ENCODE measurements at regions not wholly inside any gene's neighbourhood (a gene's known extent, or its start where the extent isn't known, plus 50 kb on each side); places are given as distances from the start of the nearest gene placed in this dataset.

DNA sequence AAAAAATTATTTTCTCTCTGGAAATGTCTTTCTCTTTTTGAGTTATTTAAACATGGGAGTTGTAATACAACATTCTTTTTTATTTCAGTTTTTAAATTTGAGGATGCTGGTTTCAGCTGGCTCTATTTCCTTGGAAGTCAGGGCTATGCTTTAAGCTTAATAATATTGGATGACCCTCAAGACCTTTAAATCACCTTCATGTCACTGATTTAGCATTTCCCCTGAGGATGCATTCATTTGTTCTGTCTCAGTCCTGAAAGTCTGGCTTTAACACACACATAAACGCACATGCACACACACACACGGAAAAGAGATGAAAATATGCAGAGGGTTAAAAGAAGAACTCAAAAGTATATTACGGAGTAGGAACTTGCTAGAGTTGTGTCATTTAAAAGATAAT lies 260.5 kb downstream of the PTBP2 start:
- H3K4me1 ChIP-seq = no peaks in the 10 kb centered on the region
- TF ChIP-seq POLR2A (IDR thresholded peaks at IDR 0.05) (no peak), POLR2AphosphoS5 (IDR thresholded peaks at IDR 0.05) (no peak)
- TF ChIP-seq, protein P1, sequence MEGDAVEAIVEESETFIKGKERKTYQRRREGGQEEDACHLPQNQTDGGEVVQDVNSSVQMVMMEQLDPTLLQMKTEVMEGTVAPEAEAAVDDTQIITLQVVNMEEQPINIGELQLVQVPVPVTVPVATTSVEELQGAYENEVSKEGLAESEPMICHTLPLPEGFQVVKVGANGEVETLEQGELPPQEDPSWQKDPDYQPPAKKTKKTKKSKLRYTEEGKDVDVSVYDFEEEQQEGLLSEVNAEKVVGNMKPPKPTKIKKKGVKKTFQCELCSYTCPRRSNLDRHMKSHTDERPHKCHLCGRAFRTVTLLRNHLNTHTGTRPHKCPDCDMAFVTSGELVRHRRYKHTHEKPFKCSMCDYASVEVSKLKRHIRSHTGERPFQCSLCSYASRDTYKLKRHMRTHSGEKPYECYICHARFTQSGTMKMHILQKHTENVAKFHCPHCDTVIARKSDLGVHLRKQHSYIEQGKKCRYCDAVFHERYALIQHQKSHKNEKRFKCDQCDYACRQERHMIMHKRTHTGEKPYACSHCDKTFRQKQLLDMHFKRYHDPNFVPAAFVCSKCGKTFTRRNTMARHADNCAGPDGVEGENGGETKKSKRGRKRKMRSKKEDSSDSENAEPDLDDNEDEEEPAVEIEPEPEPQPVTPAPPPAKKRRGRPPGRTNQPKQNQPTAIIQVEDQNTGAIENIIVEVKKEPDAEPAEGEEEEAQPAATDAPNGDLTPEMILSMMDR (IDR thresholded peaks at IDR 0.05) = no peak
- no peak for DNase-seq (ENCODE audit: low spot score in 2 of 2)
- H3K9me3 ChIP-seq = no peaks in the 10 kb centered on the region
- H3K36me3 ChIP-seq = no peaks in the 10 kb centered on the region
- intact Hi-C loops (cut with DNase I; ENCODE audit: low total_unique reads) = no loop called here
- H3K27me3 ChIP-seq = no peaks in the 10 kb centered on the region
- H3K4me3 ChIP-seq = no peak overlapping the region
- H3K27ac ChIP-seq = no peak overlapping the region

DNA sequence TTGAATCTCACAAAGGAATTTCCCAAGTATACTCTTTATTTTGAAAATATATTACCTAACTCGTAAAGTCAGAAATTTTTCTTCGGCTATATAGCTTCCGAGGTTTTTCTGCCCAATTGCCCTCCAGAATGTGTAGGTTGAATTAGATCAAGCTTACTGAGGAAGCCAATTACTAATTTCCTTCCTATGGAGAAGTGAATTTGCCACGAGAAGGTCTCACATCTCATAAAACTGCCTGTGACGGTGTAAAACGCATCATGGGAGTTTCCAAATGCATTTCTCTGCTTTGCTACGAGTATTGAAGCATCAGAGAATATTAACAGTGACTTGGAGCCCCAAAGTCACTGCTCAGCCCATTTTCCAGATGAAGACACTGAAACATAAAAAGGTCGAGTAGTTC lies 262.3 kb downstream of the PTBP2 start:
- no peaks in the 10 kb centered on the region for H3K4me1 ChIP-seq
- H3K27ac ChIP-seq = no peak overlapping the region
- intact Hi-C loops (cut with DNase I; ENCODE audit: low total_unique reads) = no loop called here
- TF ChIP-seq POLR2AphosphoS5 (IDR thresholded peaks at IDR 0.05) = no peak
- TF ChIP-seq, protein P1 (IDR thresholded peaks at IDR 0.05) = no peak
- TF ChIP-seq POLR2A (IDR thresholded peaks at IDR 0.05) = no peak
- no peak overlapping the region for H3K4me3 ChIP-seq
- H3K36me3 ChIP-seq = no peaks in the 10 kb centered on the region
- no peaks in the 10 kb centered on the region for H3K9me3 ChIP-seq
- no peak for DNase-seq (ENCODE audit: low spot score in 2 of 2)
- H3K27me3 ChIP-seq = no peaks in the 10 kb centered on the region

- no peaks in the 10 kb centered on the region for H3K27me3 ChIP-seq
- no peak overlapping the region for H3K4me3 ChIP-seq
- no peak overlapping the region for H3K27ac ChIP-seq
- TF ChIP-seq POLR2AphosphoS5 (IDR thresholded peaks at IDR 0.05) (no peak), POLR2A (IDR thresholded peaks at IDR 0.05) (no peak)
- TF ChIP-seq, protein P1 (IDR thresholded peaks at IDR 0.05) = no peak
- no peaks in the 10 kb centered on the region for H3K4me1 ChIP-seq
- H3K9me3 ChIP-seq = no peaks in the 10 kb centered on the region
- no peak for DNase-seq (ENCODE audit: low spot score in 2 of 2)
- intact Hi-C loops (cut with DNase I; ENCODE audit: low total_unique reads) = no loop called here
- H3K36me3 ChIP-seq = no peaks in the 10 kb centered on the region
Measured at GRCh38 chr1:96987186-96987703, 265.7 kb downstream of the PTBP2 start.

DNA sequence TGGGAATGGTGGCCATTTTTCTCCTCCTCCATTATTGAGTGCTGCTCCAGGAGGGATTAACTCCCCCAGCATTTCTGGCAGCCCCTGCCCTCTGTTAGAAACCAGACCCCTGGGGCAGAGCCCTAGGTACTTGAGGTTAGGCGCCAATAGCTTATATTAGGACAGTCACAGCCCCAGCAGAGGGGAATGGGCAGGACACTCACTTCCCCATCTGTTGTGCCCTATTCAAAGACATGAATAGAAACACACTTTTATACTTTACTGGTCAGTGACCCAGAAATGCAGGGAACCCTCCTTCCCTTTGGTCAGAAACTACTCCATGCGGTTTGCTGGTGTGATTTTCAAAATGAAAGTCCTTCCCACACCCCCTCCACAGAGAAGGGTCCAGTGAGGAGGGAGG lies 267.7 kb downstream of the PTBP2 start:
- H3K36me3 ChIP-seq = no peaks in the 10 kb centered on the region
- no peak overlapping the region for H3K4me3 ChIP-seq
- H3K9me3 ChIP-seq = no peaks in the 10 kb centered on the region
- no peak overlapping the region for H3K27ac ChIP-seq
- no peaks in the 10 kb centered on the region for H3K4me1 ChIP-seq
- H3K27me3 ChIP-seq = no peaks in the 10 kb centered on the region
- DNase-seq (ENCODE audit: low spot score in 2 of 2) = no peak
- TF ChIP-seq, protein P1 (IDR thresholded peaks at IDR 0.05) = no peak
- no peak for TF ChIP-seq POLR2AphosphoS5 (IDR thresholded peaks at IDR 0.05)
- TF ChIP-seq POLR2A (IDR thresholded peaks at IDR 0.05) = no peak
- intact Hi-C loops (cut with DNase I; ENCODE audit: low total_unique reads) = no loop called here

DNA sequence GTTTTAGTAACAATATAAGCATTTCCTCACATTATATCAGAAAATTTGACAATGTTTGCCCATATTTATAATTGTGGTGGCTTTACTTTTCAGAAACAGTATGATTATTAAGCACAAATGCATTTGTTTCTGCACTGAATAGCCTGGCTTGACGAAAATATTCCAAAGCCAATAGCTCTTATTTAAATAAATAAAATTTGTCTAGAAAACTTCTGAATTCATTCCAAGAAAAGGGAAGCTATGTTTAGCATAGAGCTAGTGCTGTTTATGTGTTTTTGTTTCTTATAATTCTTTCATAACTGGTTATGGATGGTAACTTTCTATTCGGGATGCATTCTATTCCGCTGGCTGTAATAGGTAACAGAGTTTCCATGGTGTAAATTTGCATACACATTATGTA lies 268.6 kb downstream of the PTBP2 start:
- intact Hi-C loops (cut with DNase I; ENCODE audit: low total_unique reads) = loop anchor here (10.0 kb wide), 1 partner anchor 765 kb away; no protein-coding TSS in a partner anchor

More for the DNA sequence above, 268.6 kb downstream of the PTBP2 start:
- TF ChIP-seq POLR2A (IDR thresholded peaks at IDR 0.05) (no peak), POLR2AphosphoS5 (IDR thresholded peaks at IDR 0.05) (no peak)
- TF ChIP-seq, protein P1 (IDR thresholded peaks at IDR 0.05) = no peak
- Histone ChIP-seq H3K27me3 (no peaks in the 10 kb centered on the region), H3K27ac (no peak overlapping the region), H3K4me3 (no peak overlapping the region), H3K4me1 (no peaks in the 10 kb centered on the region), H3K36me3 (no peaks in the 10 kb centered on the region), H3K9me3 (no peaks in the 10 kb centered on the region)
- no peak for DNase-seq (ENCODE audit: low spot score in 2 of 2)

Measured in breast epithelium (tissue), 4 donors.